ENCODE measurements at regions not wholly inside any gene's neighbourhood (a gene's known extent, or its start where the extent isn't known, plus 50 kb on each side); places are given as distances from the start of the nearest gene placed in this dataset.

- Histone ChIP-seq H3K4me1 (ENCODE audit: control insufficient read depth, insufficient read depth, low read length) (no peaks in the 10 kb centered on the region), H3K36me3 (ENCODE audit: control insufficient read depth in 2 of 2, insufficient read depth in 1 of 2, low read length in 2 of 2) (no peaks in the 10 kb centered on the region), H3K27ac (ENCODE audit: extremely low read depth, low read depth, low read length) (no peak overlapping the region), H3K9me3 (ENCODE audit: control insufficient read depth, insufficient read depth, low read depth, low read length) (no peaks in the 10 kb centered on the region), H3K4me3 (ENCODE audit: low read depth, low read length) (no peak overlapping the region)
- CTCF ChIA-PET, result no interaction called here
- no peak for TF ChIP-seq ZBTB10 (tag by site-specific recombination; IDR thresholded peaks at IDR 0.05)
- TF ChIP-seq HOXC10 (CRISPR knock-in tag; IDR thresholded peaks at IDR 0.05), result no peak
- TF ChIP-seq SCRT2 (tag by site-specific recombination; IDR thresholded peaks at IDR 0.05), result no peak
- TF ChIP-seq KLF1 (tag by site-specific recombination; IDR thresholded peaks at IDR 0.05), result no peak
- TF ChIP-seq ZNF701 (tag by site-specific recombination; IDR thresholded peaks at IDR 0.05), result no peak
- no peak for TF ChIP-seq ZNF169 (tag by site-specific recombination; IDR thresholded peaks at IDR 0.05)
- no peak for TF ChIP-seq KLF9 (tag by site-specific recombination; IDR thresholded peaks at IDR 0.05; ENCODE audit: low read depth)
- TF ChIP-seq ZNF394 (tag by site-specific recombination; IDR thresholded peaks at IDR 0.05; ENCODE audit: borderline replicate concordance), result no peak
- TF ChIP-seq KLF10 (tag by site-specific recombination; IDR thresholded peaks at IDR 0.05), result no peak
- TF ChIP-seq ZNF548 (tag by site-specific recombination; IDR thresholded peaks at IDR 0.05), result no peak
- no peak for TF ChIP-seq ZNF138 (tag by site-specific recombination; IDR thresholded peaks at IDR 0.05; ENCODE audit: borderline replicate concordance)
- TF ChIP-seq REST (tag by site-specific recombination; IDR thresholded peaks at IDR 0.05), result no peak
- no peak for TF ChIP-seq ZBTB17 (tag by site-specific recombination; IDR thresholded peaks at IDR 0.05)
- no peak for TF ChIP-seq ZNF223 (tag by site-specific recombination; IDR thresholded peaks at IDR 0.05)
- TF ChIP-seq ZBTB7A (tag by site-specific recombination; IDR thresholded peaks at IDR 0.05; ENCODE audit: low read depth), result no peak
- no peak for TF ChIP-seq ZNF174 (tag by site-specific recombination; IDR thresholded peaks at IDR 0.05)
- POLR2A ChIA-PET, result no interaction called here
Measured at GRCh38 chr10:3911241-3911640, 126.2 kb upstream of the KLF6 start.

GRCh38 chr10:3909339-3909738, 124.3 kb upstream of the KLF6 start:
- Histone ChIP-seq H3K27ac (ENCODE audit: extremely low read depth, low read depth, low read length) (no peak overlapping the region), H3K9me3 (ENCODE audit: control insufficient read depth, insufficient read depth, low read depth, low read length) (no peaks in the 10 kb centered on the region), H3K4me3 (ENCODE audit: low read depth, low read length) (no peak overlapping the region), H3K4me1 (ENCODE audit: control insufficient read depth, insufficient read depth, low read length) (no peaks in the 10 kb centered on the region), H3K36me3 (ENCODE audit: control insufficient read depth in 2 of 2, insufficient read depth in 1 of 2, low read length in 2 of 2) (no peaks in the 10 kb centered on the region)
- POLR2A ChIA-PET, result no interaction called here
- CTCF ChIA-PET, result interaction anchor here (0.6 to 1.2 kb wide), 2 partner anchors 16 to 278 kb away, joined by 3 to 4 read pairs; no protein-coding TSS in a partner anchor
- no peak for TF ChIP-seq EGR2 (tag by site-specific recombination; IDR thresholded peaks at IDR 0.05; ENCODE audit: low read depth)
- TF ChIP-seq ZBTB7A (tag by site-specific recombination; IDR thresholded peaks at IDR 0.05; ENCODE audit: low read depth), result no peak
- no peak for TF ChIP-seq SP3 (tag by site-specific recombination; IDR thresholded peaks at IDR 0.05)
- TF ChIP-seq ZNF654 (tag by site-specific recombination; IDR thresholded peaks at IDR 0.05; ENCODE audit: low read depth), result no peak
- TF ChIP-seq ZNF658 (tag by site-specific recombination; IDR thresholded peaks at IDR 0.05), result no peak
- TF ChIP-seq INSM2 (tag by site-specific recombination; IDR thresholded peaks at IDR 0.05), result no peak
